BJ (cell line): ENCODE measurements at regions not wholly inside any gene's neighbourhood (a gene's known extent, or its start where the extent isn't known, plus 50 kb on each side); places are given as distances from the start of the nearest gene placed in this dataset.

ENCODE experiments used
- CTCF ChIA-PET: fragments of 350-600 bp; formaldehyde crosslinking; extraction: SDS; loops from one replicate; lab custom pipeline; 2021; ENCODE audit warnings: antibody characterized with exemption, inconsistent platforms; lab: Yijun Ruan, JAX
- POLR2A ChIA-PET: fragments of 300-600 bp; sonication (Branson Sonifier 250); formaldehyde crosslinking; extraction: SDS; loops from one replicate; lab custom pipeline; 2021; ENCODE audit warnings: antibody characterized with exemption; lab: Charles Lee
- DNase-seq: peaks from one replicate; pipeline ENCODE4 v3.0.0-alpha.2; 2011; ENCODE audit warnings: low read depth
- H3K27me3 ChIP-seq: 2 replicates; pipeline ENCODE4 v1.6.0; 2011; ENCODE audit warnings: low read length; ENCODE audit not compliant: control insufficient read depth, insufficient read depth
- H3K36me3 ChIP-seq: 2 replicates; pipeline ENCODE4 v1.5.1; 2011; ENCODE audit warnings: low read length; ENCODE audit not compliant: control insufficient read depth, insufficient read depth
- H3K4me3 ChIP-seq: 2 replicates; pipeline ENCODE4 v1.5.1; 2011; ENCODE audit warnings: low read depth, mild to moderate bottlenecking, control low read depth, low read length
- TF ChIP-seq, protein P1 (sequence below): IDR thresholded peaks from 2 replicates; pipeline ENCODE4 v1.5.1; 2011; ENCODE audit warnings: low read depth, mild to moderate bottlenecking, control low read depth, inconsistent platforms, low read length, moderate library complexity; ENCODE audit not compliant: insufficient read depth

- TF ChIP-seq, protein P1, sequence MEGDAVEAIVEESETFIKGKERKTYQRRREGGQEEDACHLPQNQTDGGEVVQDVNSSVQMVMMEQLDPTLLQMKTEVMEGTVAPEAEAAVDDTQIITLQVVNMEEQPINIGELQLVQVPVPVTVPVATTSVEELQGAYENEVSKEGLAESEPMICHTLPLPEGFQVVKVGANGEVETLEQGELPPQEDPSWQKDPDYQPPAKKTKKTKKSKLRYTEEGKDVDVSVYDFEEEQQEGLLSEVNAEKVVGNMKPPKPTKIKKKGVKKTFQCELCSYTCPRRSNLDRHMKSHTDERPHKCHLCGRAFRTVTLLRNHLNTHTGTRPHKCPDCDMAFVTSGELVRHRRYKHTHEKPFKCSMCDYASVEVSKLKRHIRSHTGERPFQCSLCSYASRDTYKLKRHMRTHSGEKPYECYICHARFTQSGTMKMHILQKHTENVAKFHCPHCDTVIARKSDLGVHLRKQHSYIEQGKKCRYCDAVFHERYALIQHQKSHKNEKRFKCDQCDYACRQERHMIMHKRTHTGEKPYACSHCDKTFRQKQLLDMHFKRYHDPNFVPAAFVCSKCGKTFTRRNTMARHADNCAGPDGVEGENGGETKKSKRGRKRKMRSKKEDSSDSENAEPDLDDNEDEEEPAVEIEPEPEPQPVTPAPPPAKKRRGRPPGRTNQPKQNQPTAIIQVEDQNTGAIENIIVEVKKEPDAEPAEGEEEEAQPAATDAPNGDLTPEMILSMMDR, result no peak
- H3K27me3 ChIP-seq, result no peaks in the 10 kb centered on the region
- ChIA-PET POLR2A (no interaction called here), CTCF (no interaction called here)
- no peak for DNase-seq
- H3K4me3 ChIP-seq, result no peak overlapping the region
- no peaks in the 10 kb centered on the region for H3K36me3 ChIP-seq
These were observed 418.8 kb upstream of the CCNH start for GRCh38 chr5:87831499-87831898.

DNA sequence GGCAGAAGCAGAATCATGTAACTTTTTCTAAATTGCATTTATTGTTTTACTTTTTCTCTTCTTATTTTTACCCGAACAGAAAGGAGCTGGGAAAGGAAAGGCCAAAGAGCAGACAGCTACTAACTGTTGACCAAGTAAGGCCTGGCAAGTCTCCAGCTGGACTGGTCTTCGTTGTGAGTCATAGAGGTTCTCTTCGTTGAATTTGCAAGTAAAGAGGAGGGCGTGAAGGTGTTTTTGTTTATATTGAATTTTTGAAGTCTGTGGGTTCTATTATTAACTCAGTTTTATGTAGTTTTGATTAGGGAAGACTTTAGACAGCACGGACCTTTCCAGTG is 416.5 kb upstream of the CCNH start:
- TF ChIP-seq, protein P1, result no peak
- POLR2A ChIA-PET, result no interaction called here
- H3K4me3 ChIP-seq, result no peak overlapping the region
- no peak for DNase-seq
- CTCF ChIA-PET, result no interaction called here
- H3K36me3 ChIP-seq, result no peaks in the 10 kb centered on the region
- H3K27me3 ChIP-seq, result no peaks in the 10 kb centered on the region

GRCh38 chr5:87828545-87829216 is 416.0 kb upstream of the CCNH start:
- no peak overlapping the region for H3K4me3 ChIP-seq
- H3K27me3 ChIP-seq, result no peaks in the 10 kb centered on the region
- POLR2A ChIA-PET, result no interaction called here
- CTCF ChIA-PET, result interaction anchor here (1.2 kb wide), 1 partner anchor 47 kb away, joined by 4 read pairs; no protein-coding TSS in a partner anchor
- no peak for DNase-seq
- TF ChIP-seq, protein P1, result no peak
- no peaks in the 10 kb centered on the region for H3K36me3 ChIP-seq

GRCh38 chr5:87827539-87827938 is 414.8 kb upstream of the CCNH start:
- TF ChIP-seq, protein P1, result no peak

DNA sequence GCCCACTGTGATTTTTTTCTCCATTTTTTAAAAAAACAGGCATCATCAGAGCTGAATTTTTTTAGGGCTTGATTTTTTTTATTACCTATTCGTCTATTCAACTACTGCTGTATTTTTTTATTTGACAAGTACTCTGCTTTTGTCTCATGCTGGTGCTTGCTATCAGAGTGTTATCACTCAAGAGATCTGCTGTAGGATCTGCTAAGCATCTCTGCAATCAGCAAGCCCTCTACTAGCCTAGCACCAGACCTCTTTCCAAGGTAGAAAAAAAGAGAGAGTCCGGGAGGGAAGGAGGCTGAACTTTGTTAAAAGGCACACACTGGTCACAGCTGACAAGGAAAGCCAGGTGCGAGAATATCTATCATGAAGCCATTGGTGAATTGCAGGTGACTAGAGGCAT is 413.8 kb upstream of the CCNH start:
- H3K4me3 ChIP-seq, result no peak overlapping the region
- ChIA-PET CTCF (interaction anchor here (1.1 kb wide), 1 partner anchor 45 kb away, joined by 3 read pairs; no protein-coding TSS in a partner anchor), POLR2A (no interaction called here)
- TF ChIP-seq, protein P1, result no peak
- no peak for DNase-seq
- no peaks in the 10 kb centered on the region for H3K36me3 ChIP-seq
- H3K27me3 ChIP-seq, result no peaks in the 10 kb centered on the region

More at GRCh38 chr5:87827539-87827938, 414.8 kb upstream of the CCNH start:
- H3K27me3 ChIP-seq, result no peaks in the 10 kb centered on the region
- ChIA-PET CTCF (interaction anchor here (0.7 to 1.2 kb wide), 2 partner anchors 46 to 612 kb away, joined by 3 to 4 read pairs; no protein-coding TSS in a partner anchor), POLR2A (no interaction called here)
- no peaks in the 10 kb centered on the region for H3K36me3 ChIP-seq
- no peak for DNase-seq
- no peak overlapping the region for H3K4me3 ChIP-seq
